BJ (cell line): ENCODE measurements at regions not wholly inside any gene's neighbourhood (a gene's known extent, or its start where the extent isn't known, plus 50 kb on each side); places are given as distances from the start of the nearest gene placed in this dataset.

ENCODE experiments used
- CTCF ChIA-PET: fragments of 350-600 bp; formaldehyde crosslinking; extraction: SDS; loops from one replicate; lab custom pipeline; 2021; ENCODE audit warnings: antibody characterized with exemption, inconsistent platforms; lab: Yijun Ruan, JAX
- POLR2A ChIA-PET: fragments of 300-600 bp; sonication (Branson Sonifier 250); formaldehyde crosslinking; extraction: SDS; loops from one replicate; lab custom pipeline; 2021; ENCODE audit warnings: antibody characterized with exemption; lab: Charles Lee
- DNase-seq: peaks from one replicate; pipeline ENCODE4 v3.0.0-alpha.2; 2011; ENCODE audit warnings: low read depth
- H3K27me3 ChIP-seq: 2 replicates; pipeline ENCODE4 v1.6.0; 2011; ENCODE audit warnings: low read length; ENCODE audit not compliant: control insufficient read depth, insufficient read depth
- H3K36me3 ChIP-seq: 2 replicates; pipeline ENCODE4 v1.5.1; 2011; ENCODE audit warnings: low read length; ENCODE audit not compliant: control insufficient read depth, insufficient read depth
- H3K4me3 ChIP-seq: 2 replicates; pipeline ENCODE4 v1.5.1; 2011; ENCODE audit warnings: low read depth, mild to moderate bottlenecking, control low read depth, low read length
- CTCF ChIP-seq: IDR thresholded peaks from 2 replicates; pipeline ENCODE4 v1.5.1; 2011; ENCODE audit warnings: low read depth, mild to moderate bottlenecking, control low read depth, inconsistent platforms, low read length, moderate library complexity; ENCODE audit not compliant: insufficient read depth

GRCh38 chr20:11660673-11661072 lies 257.0 kb upstream of the BTBD3 start:
- H3K36me3 ChIP-seq, result no peaks in the 10 kb centered on the region
- H3K4me3 ChIP-seq, result no peak overlapping the region
- CTCF ChIA-PET, result no interaction called here
- POLR2A ChIA-PET, result no interaction called here
- no peaks in the 10 kb centered on the region for H3K27me3 ChIP-seq
- no peak for DNase-seq
- TF ChIP-seq CTCF, result no peak

GRCh38 chr20:11671015-11671511 lies 246.6 kb upstream of the BTBD3 start:
- Histone ChIP-seq H3K4me3 (no peak overlapping the region), H3K27me3 (no peaks in the 10 kb centered on the region), H3K36me3 (no peaks in the 10 kb centered on the region)
- DNase-seq, result no peak
- CTCF ChIA-PET, result interaction anchor here (1.3 kb wide), 1 partner anchor 8 kb away, joined by 3 read pairs; no protein-coding TSS in a partner anchor
- TF ChIP-seq CTCF, result no peak
- POLR2A ChIA-PET, result no interaction called here

GRCh38 chr20:11672959-11673358 lies 244.7 kb upstream of the BTBD3 start:
- Histone ChIP-seq H3K36me3 (no peaks in the 10 kb centered on the region), H3K27me3 (no peaks in the 10 kb centered on the region; the same call in 1 of the 2 replicates), H3K4me3 (no peak overlapping the region)
- no peak for TF ChIP-seq CTCF
- POLR2A ChIA-PET, result no interaction called here
- CTCF ChIA-PET, result no interaction called here
- DNase-seq, result no peak

GRCh38 chr20:11675920-11676629 lies 241.6 kb upstream of the BTBD3 start:
- H3K36me3 ChIP-seq, result no peaks in the 10 kb centered on the region
- H3K4me3 ChIP-seq, result no peak overlapping the region
- ChIA-PET CTCF (interaction anchor here (0.6 to 1.6 kb wide), 8 partner anchors 11 to 1229 kb away, joined by 3 to 5 read pairs (median 3); partner anchors contain the start of gene BTBD3), POLR2A (no interaction called here)
- H3K27me3 ChIP-seq, result no peaks in the 10 kb centered on the region; the same call in 1 of the 2 replicates
- no peak for DNase-seq
- no peak for TF ChIP-seq CTCF

- H3K27me3 ChIP-seq, result no peaks in the 10 kb centered on the region; the same call in 1 of the 2 replicates
- no peaks in the 10 kb centered on the region for H3K36me3 ChIP-seq
- TF ChIP-seq CTCF, result peak; percentile 88
- ChIA-PET POLR2A (no interaction called here), CTCF (interaction anchor here (0.7 to 1.6 kb wide), 8 partner anchors 12 to 548 kb away, joined by 3 to 4 read pairs (median 3); no protein-coding TSS in a partner anchor)
- H3K4me3 ChIP-seq, result no peak overlapping the region
- DNase-seq, result no peak
Observed at GRCh38 chr20:11676630-11677287, 240.9 kb upstream of the BTBD3 start.
